ENCODE measurements at regions not wholly inside any gene's neighbourhood (a gene's known extent, or its start where the extent isn't known, plus 50 kb on each side); places are given as distances from the start of the nearest gene placed in this dataset.

DNA sequence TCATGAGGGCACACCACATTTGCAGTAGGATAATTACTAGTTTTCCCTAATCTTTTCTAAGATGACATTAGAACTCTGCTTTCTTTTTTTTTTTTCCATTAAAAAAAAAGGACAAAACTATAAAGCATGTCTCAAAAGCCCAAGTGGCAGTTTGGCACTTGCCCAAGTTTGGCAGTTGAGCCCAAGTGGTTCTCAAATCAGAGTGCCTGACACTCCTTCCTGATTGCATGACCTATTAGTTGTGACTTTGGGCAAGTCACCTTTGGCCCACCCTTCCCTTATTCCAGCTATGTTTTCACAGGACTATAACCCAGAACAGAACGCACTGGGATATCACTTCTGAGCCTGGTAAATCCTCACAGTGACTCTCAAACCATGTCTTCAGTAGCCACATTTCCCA is 273.0 kb downstream of the CCDC85A start:
- TF ChIP-seq, protein P1, sequence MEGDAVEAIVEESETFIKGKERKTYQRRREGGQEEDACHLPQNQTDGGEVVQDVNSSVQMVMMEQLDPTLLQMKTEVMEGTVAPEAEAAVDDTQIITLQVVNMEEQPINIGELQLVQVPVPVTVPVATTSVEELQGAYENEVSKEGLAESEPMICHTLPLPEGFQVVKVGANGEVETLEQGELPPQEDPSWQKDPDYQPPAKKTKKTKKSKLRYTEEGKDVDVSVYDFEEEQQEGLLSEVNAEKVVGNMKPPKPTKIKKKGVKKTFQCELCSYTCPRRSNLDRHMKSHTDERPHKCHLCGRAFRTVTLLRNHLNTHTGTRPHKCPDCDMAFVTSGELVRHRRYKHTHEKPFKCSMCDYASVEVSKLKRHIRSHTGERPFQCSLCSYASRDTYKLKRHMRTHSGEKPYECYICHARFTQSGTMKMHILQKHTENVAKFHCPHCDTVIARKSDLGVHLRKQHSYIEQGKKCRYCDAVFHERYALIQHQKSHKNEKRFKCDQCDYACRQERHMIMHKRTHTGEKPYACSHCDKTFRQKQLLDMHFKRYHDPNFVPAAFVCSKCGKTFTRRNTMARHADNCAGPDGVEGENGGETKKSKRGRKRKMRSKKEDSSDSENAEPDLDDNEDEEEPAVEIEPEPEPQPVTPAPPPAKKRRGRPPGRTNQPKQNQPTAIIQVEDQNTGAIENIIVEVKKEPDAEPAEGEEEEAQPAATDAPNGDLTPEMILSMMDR (IDR thresholded peaks at IDR 0.05) = no peak
- TF ChIP-seq POLR2A (IDR thresholded peaks at IDR 0.05) (no peak), POLR2AphosphoS5 (IDR thresholded peaks at IDR 0.05) (no peak)
